Fibroblast of villous mesenchyme (primary cell): ENCODE measurements at regions not wholly inside any gene's neighbourhood (a gene's known extent, or its start where the extent isn't known, plus 50 kb on each side); places are given as distances from the start of the nearest gene placed in this dataset.

Experiments used
- DNase-seq: peaks from one replicate; pipeline ENCODE4 v3.0.0-alpha.2; 2010; ENCODE audit warnings: low read depth
- H3K4me3 ChIP-seq: 2 replicates; pipeline ENCODE4 v1.5.1; 2011; ENCODE audit warnings: low read depth, mild to moderate bottlenecking, low read length
- CTCF ChIP-seq: IDR thresholded peaks from 2 replicates; pipeline ENCODE4 v1.5.1; 2012; ENCODE audit warnings: low read depth, mild to moderate bottlenecking, low read length; ENCODE audit not compliant: insufficient read depth

GRCh38 chr12:92248977-92249376 is 103.3 kb upstream of the BTG1 start:
- no peak for TF ChIP-seq CTCF
- no peak overlapping the region for H3K4me3 ChIP-seq
- no peak for DNase-seq

- H3K4me3 ChIP-seq, result no peak overlapping the region
- peak; percentile 91 for DNase-seq
- TF ChIP-seq CTCF, result no peak
Observed at GRCh38 chr12:92244036-92244435, 98.4 kb upstream of the BTG1 start.

GRCh38 chr12:92242907-92243306 is 97.3 kb upstream of the BTG1 start:
- H3K4me3 ChIP-seq, result no peak overlapping the region
- no peak for TF ChIP-seq CTCF
- DNase-seq, result peak; percentile 81

GRCh38 chr12:92237762-92238523 is 92.3 kb upstream of the BTG1 start:
- no peak for TF ChIP-seq CTCF
- no peak overlapping the region for H3K4me3 ChIP-seq
- no peak for DNase-seq

GRCh38 chr12:92237262-92237661 is 91.6 kb upstream of the BTG1 start:
- no peak for DNase-seq
- no peak overlapping the region for H3K4me3 ChIP-seq
- TF ChIP-seq CTCF, result no peak

- no peak for DNase-seq
- no peak overlapping the region for H3K4me3 ChIP-seq
- no peak for TF ChIP-seq CTCF
Observed at GRCh38 chr12:92235703-92236472, 90.2 kb upstream of the BTG1 start.
